ENCODE measurements at regions not wholly inside any gene's neighbourhood (a gene's known extent, or its start where the extent isn't known, plus 50 kb on each side); places are given as distances from the start of the nearest gene placed in this dataset.

- intact Hi-C loops (cut with micrococcal nuclease): no loop called here
- TF ChIP-seq EZH2 (IDR thresholded peaks at IDR 0.05; ENCODE audit: borderline replicate concordance, insufficient read depth, low read depth, low read length, poor library complexity, severe bottlenecking) (no peak), CTCF (IDR thresholded peaks at IDR 0.05) (no peak)
- H4K20me1 ChIP-seq (ENCODE audit: control insufficient read depth, insufficient read depth, low read length, poor library complexity, severe bottlenecking): no peaks in the 10 kb centered on the region
- Mint-ChIP-seq H3K4me3 (no peak overlapping the region), H3K27me3 (peaks cover 17% of the 10 kb centered on the region), H3K4me1 (no peaks in the 10 kb centered on the region), H3K9me3 (ENCODE audit: insufficient read depth) (no peaks in the 10 kb centered on the region), H3K27ac (no peak overlapping the region)
- H3K79me2 ChIP-seq (ENCODE audit: control insufficient read depth, insufficient read depth, low read length): no peaks in the 10 kb centered on the region
- H2AFZ ChIP-seq (ENCODE audit: insufficient read depth, low read depth, low read length, poor library complexity, severe bottlenecking): no peak overlapping the region
- ATAC-seq (ENCODE audit: low read depth) (no peak), DNase-seq (no peak)
- H3K27me3 ChIP-seq (replicated peaks in 1 of 4; ENCODE audit: control extremely low read depth in 1 of 4, control insufficient read depth in 3 of 4, insufficient read depth in 4 of 4, low read length in 3 of 4): no peaks in the 10 kb centered on the region
- no peaks in the 10 kb centered on the region for H3K4me1 ChIP-seq (ENCODE audit: control insufficient read depth in 2 of 2, insufficient read depth in 2 of 2, low read length in 2 of 2)
- CTCF ChIA-PET: interaction anchor here (0.7 kb wide), 1 partner anchor 159 kb away, joined by 3 read pairs; no protein-coding TSS in a partner anchor
- no peak overlapping the region for H3K9ac ChIP-seq (ENCODE audit: low read length)
- 100% methylated on average over 2 of the region's 6 CpGs for WGBS (ENCODE audit: insufficient coverage)
- POLR2A ChIA-PET: no interaction called here
- no peak overlapping the region for H3K4me3 ChIP-seq (ENCODE audit: control extremely low read depth in 1 of 5, extremely low read depth in 1 of 5, insufficient read depth in 1 of 5, low read depth in 2 of 5, low read length in 4 of 5)
- H3K4me2 ChIP-seq (replicated peaks; ENCODE audit: low read depth, low read length, poor library complexity, severe bottlenecking): no peak overlapping the region
- H3K9me3 ChIP-seq (ENCODE audit: control extremely low read depth in 1 of 3, control insufficient read depth in 2 of 3, insufficient read depth in 1 of 3, low read length in 2 of 3): no peaks in the 10 kb centered on the region
- H3K27ac ChIP-seq (ENCODE audit: low read length in 2 of 2): no peak overlapping the region
- H3K36me3 ChIP-seq (replicated peaks in 1 of 2; ENCODE audit: control extremely low read depth in 1 of 2, control insufficient read depth in 1 of 2, extremely low read depth in 1 of 2, insufficient read depth in 2 of 2, low read length in 1 of 2): no peaks in the 10 kb centered on the region
Observed at GRCh38 chr20:24097506-24098245, 109.1 kb upstream of the GGTLC1 start.

GRCh38 chr20:24096864-24097450 lies 108.4 kb upstream of the GGTLC1 start:
- Histone ChIP-seq H3K9ac (ENCODE audit: low read length) (no peak overlapping the region), H3K36me3 (replicated peaks in 1 of 2; ENCODE audit: control extremely low read depth in 1 of 2, control insufficient read depth in 1 of 2, extremely low read depth in 1 of 2, insufficient read depth in 2 of 2, low read length in 1 of 2) (no peaks in the 10 kb centered on the region), H2AFZ (ENCODE audit: insufficient read depth, low read depth, low read length, poor library complexity, severe bottlenecking) (no peak overlapping the region), H3K79me2 (ENCODE audit: control insufficient read depth, insufficient read depth, low read length) (no peaks in the 10 kb centered on the region), H3K27ac (ENCODE audit: low read length in 2 of 2) (no peak overlapping the region), H3K27me3 (replicated peaks in 1 of 4; ENCODE audit: control extremely low read depth in 1 of 4, control insufficient read depth in 3 of 4, insufficient read depth in 4 of 4, low read length in 3 of 4) (no peaks in the 10 kb centered on the region), H3K9me3 (ENCODE audit: control extremely low read depth in 1 of 3, control insufficient read depth in 2 of 3, insufficient read depth in 1 of 3, low read length in 2 of 3) (no peaks in the 10 kb centered on the region), H3K4me3 (ENCODE audit: control extremely low read depth in 1 of 5, extremely low read depth in 1 of 5, insufficient read depth in 1 of 5, low read depth in 2 of 5, low read length in 4 of 5) (no peak overlapping the region), H4K20me1 (ENCODE audit: control insufficient read depth, insufficient read depth, low read length, poor library complexity, severe bottlenecking) (no peaks in the 10 kb centered on the region), H3K4me1 (ENCODE audit: control insufficient read depth in 2 of 2, insufficient read depth in 2 of 2, low read length in 2 of 2) (no peaks in the 10 kb centered on the region), H3K4me2 (replicated peaks; ENCODE audit: low read depth, low read length, poor library complexity, severe bottlenecking) (no peak overlapping the region)
- intact Hi-C loops (cut with micrococcal nuclease): no loop called here
- CTCF ChIA-PET: interaction anchor here (0.7 kb wide), 1 partner anchor 158 kb away, joined by 3 read pairs; no protein-coding TSS in a partner anchor
- WGBS (ENCODE audit: insufficient coverage): 96% methylated on average over 13 of the region's 13 CpGs
- DNase-seq (no peak), ATAC-seq (ENCODE audit: low read depth) (no peak)
- no peak overlapping the region for H3K27ac Mint-ChIP-seq
- H3K27me3 Mint-ChIP-seq: peaks cover 18% of the 10 kb centered on the region
- H3K4me1 Mint-ChIP-seq: no peaks in the 10 kb centered on the region
- H3K9me3 Mint-ChIP-seq (ENCODE audit: insufficient read depth): no peaks in the 10 kb centered on the region
- POLR2A ChIA-PET: no interaction called here
- TF ChIP-seq EZH2 (IDR thresholded peaks at IDR 0.05; ENCODE audit: borderline replicate concordance, insufficient read depth, low read depth, low read length, poor library complexity, severe bottlenecking) (no peak), CTCF (IDR thresholded peaks at IDR 0.05) (no peak)
- no peak overlapping the region for H3K4me3 Mint-ChIP-seq
